AG04449 (cell line): ENCODE measurements at regions not wholly inside any gene's neighbourhood (a gene's known extent, or its start where the extent isn't known, plus 50 kb on each side); places are given as distances from the start of the nearest gene placed in this dataset.

Experiments
- CTCF ChIA-PET: fragments of 350-600 bp; formaldehyde crosslinking; extraction: SDS; loops from one replicate; lab custom pipeline; 2021; ENCODE audit warnings: antibody characterized with exemption; lab: Yijun Ruan, JAX
- POLR2A ChIA-PET: fragments of 400-600, 350-600 bp; formaldehyde crosslinking; extraction: SDS; loops from one replicate; lab custom pipeline; 2020; ENCODE audit warnings: antibody characterized with exemption, inconsistent platforms; lab: Yijun Ruan, JAX
- DNase-seq: peaks from one replicate; pipeline ENCODE4 v3.0.0-alpha.2; 2010; ENCODE audit warnings: low read depth, low spot score
- H3K4me3 ChIP-seq: 2 replicates; pipeline ENCODE4 v1.5.1; 2011; ENCODE audit warnings: low read depth, mild to moderate bottlenecking, control low read depth, low read length
- TF ChIP-seq, protein P1 (sequence below): IDR thresholded peaks from one replicate; pipeline ENCODE4 v1.5.1; 2011; ENCODE audit warnings: mild to moderate bottlenecking, moderate library complexity, low read length, control low read depth, inconsistent platforms; ENCODE audit not compliant: insufficient read depth; ENCODE audit errors: missing control alignments

DNA sequence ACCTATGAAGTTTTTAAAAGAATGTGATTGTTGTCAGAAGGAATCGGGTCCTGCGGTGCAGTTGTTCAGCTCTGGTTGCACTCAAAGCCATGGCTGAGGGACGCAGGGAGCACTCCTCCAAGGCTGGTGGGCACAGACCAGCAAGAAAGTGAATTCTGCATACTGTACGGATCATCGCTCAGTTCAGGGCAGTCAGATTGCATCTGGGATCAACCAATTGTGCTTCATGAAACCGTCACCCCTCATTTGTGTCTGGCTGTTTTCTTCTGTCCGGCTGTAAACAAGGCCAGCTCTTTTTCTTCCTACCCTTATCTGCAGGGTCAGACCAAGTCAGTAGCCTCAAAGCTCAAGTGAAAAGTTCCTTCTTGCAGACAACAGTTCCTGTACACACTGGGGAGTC, 478.3 kb downstream of the TFAP2A start:
- ChIA-PET POLR2A (no interaction called here), CTCF (interaction anchor here (0.8 kb wide), 1 partner anchor 9 kb away, joined by 3 read pairs; no protein-coding TSS in a partner anchor)
- no peak overlapping the region for H3K4me3 ChIP-seq
- TF ChIP-seq, protein P1, sequence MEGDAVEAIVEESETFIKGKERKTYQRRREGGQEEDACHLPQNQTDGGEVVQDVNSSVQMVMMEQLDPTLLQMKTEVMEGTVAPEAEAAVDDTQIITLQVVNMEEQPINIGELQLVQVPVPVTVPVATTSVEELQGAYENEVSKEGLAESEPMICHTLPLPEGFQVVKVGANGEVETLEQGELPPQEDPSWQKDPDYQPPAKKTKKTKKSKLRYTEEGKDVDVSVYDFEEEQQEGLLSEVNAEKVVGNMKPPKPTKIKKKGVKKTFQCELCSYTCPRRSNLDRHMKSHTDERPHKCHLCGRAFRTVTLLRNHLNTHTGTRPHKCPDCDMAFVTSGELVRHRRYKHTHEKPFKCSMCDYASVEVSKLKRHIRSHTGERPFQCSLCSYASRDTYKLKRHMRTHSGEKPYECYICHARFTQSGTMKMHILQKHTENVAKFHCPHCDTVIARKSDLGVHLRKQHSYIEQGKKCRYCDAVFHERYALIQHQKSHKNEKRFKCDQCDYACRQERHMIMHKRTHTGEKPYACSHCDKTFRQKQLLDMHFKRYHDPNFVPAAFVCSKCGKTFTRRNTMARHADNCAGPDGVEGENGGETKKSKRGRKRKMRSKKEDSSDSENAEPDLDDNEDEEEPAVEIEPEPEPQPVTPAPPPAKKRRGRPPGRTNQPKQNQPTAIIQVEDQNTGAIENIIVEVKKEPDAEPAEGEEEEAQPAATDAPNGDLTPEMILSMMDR = no peak
- no peak for DNase-seq

GRCh38 chr6:9933677-9934076, 481.2 kb downstream of the TFAP2A start:
- TF ChIP-seq, protein P1 = no peak
- ChIA-PET POLR2A (no interaction called here), CTCF (no interaction called here)
- no peak overlapping the region for H3K4me3 ChIP-seq
- no peak for DNase-seq

DNA sequence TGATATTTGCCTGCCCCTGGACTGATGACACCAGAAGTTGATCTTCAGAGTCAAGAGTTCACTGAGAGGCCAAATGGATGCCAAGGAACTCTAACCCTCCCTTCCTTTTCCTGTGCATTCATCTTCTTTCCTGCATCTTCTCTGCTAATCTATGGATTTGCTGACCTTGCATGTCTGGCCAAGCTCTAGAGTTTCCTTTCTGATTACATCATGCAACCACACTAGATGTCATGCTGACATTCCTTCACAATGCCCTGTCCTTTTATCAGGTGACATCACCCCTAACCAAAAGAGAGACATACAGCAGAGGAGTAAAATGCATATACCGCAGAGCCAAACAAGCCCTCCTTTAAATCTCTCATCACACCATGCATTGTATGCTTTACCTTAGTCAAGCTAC, 487.6 kb downstream of the TFAP2A start:
- no peak overlapping the region for H3K4me3 ChIP-seq
- TF ChIP-seq, protein P1 = no peak
- DNase-seq = no peak
- ChIA-PET CTCF (no interaction called here), POLR2A (no interaction called here)

GRCh38 chr6:9924971-9925370, 489.9 kb downstream of the TFAP2A start:
- TF ChIP-seq, protein P1 = no peak
- DNase-seq = no peak
- ChIA-PET CTCF (no interaction called here), POLR2A (no interaction called here)
- H3K4me3 ChIP-seq = no peak overlapping the region

DNA sequence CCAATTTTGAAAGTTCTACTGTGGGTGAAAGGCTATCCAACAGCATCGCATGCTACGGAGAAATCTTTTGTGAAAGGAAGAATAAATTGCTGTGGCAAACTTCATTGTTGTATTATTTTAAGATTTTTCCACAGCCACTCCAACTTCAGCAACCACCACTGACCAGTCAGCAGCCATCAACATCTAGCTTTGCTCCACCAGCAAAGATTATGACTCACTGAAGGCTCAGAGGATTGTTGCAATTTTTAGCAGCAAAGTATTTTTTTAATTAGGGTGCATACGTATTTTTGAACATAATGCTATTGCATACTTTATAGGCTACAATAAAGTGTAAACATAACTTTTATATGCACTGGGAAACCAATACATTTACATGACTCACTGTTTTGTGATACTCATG, 493.5 kb downstream of the TFAP2A start:
- no peak overlapping the region for H3K4me3 ChIP-seq
- ChIA-PET CTCF (no interaction called here), POLR2A (no interaction called here)
- TF ChIP-seq, protein P1 = no peak
- no peak for DNase-seq

- ChIA-PET POLR2A (no interaction called here), CTCF (no interaction called here)
- no peak for DNase-seq
- H3K4me3 ChIP-seq = no peak overlapping the region
- TF ChIP-seq, protein P1 = no peak
Observed at GRCh38 chr6:9914951-9915350, 499.9 kb downstream of the TFAP2A start.
